ENCODE measurements at regions not wholly inside any gene's neighbourhood (a gene's known extent, or its start where the extent isn't known, plus 50 kb on each side); places are given as distances from the start of the nearest gene placed in this dataset.

DNA sequence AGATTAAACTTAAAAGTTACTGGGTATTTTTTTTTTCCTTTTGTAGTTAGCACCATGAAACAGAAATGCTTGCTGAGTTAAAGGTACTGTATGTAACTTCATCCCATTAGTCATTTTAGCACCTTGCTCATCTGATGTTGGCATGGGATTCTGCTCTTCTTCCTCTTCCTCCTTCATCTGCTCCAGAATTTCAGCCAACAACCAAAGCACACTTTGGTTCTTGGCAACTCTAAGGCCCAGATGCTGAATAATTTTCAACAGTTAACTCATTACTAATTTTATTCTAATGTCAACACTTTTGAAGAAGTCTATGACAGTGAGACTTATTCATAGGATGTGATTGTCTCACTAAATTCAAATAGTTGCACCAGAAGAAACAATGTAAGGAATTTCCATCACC lies 359.2 kb downstream of the KCTD12 start:
- Histone ChIP-seq H2AFZ (ENCODE audit: low read length) (no peak overlapping the region), H4K20me1 (ENCODE audit: control insufficient read depth, insufficient read depth, insufficient read length) (no peaks in the 10 kb centered on the region), H3K9ac (ENCODE audit: extremely low read depth, insufficient read length, low read length) (no peak overlapping the region), H3T11ph (ENCODE audit: low read length) (no peak overlapping the region), H3K4me2 (ENCODE audit: insufficient read depth, insufficient read length, low read length) (no peak overlapping the region), H3K27ac (ENCODE audit: insufficient read length, low read depth, low read length) (no peak overlapping the region), H3K56ac (ENCODE audit: insufficient read length, low read depth, low read length) (no peak overlapping the region), H3K27me3 (ENCODE audit: insufficient read depth, low read length) (no peaks in the 10 kb centered on the region), H2AK5ac (ENCODE audit: insufficient read length, low read length) (no peak overlapping the region), H3K4ac (ENCODE audit: low read depth, low read length) (no peak overlapping the region), H2BK15ac (ENCODE audit: low read depth, low read length) (no peak overlapping the region), H2BK120ac (ENCODE audit: low read depth, low read length, poor library complexity, severe bottlenecking) (no peak overlapping the region), H3K79me1 (ENCODE audit: insufficient read depth, low read depth, low read length, poor library complexity, severe bottlenecking) (no peaks in the 10 kb centered on the region), H2BK20ac (ENCODE audit: low read depth, low read length, poor library complexity, severe bottlenecking) (no peak overlapping the region), H2BK12ac (ENCODE audit: insufficient read length, low read depth, low read length) (no peak overlapping the region), H4K91ac (ENCODE audit: insufficient read length, low read depth, low read length) (no peak overlapping the region), H3K23ac (ENCODE audit: insufficient read length, low read depth, low read length) (no peak overlapping the region), H3K4me1 (ENCODE audit: insufficient read depth, low read length) (no peaks in the 10 kb centered on the region; the same call in 1 of the 2 replicates), H2BK5ac (ENCODE audit: insufficient read length, low read length) (no peak overlapping the region), H3K23me2 (ENCODE audit: insufficient read length, low read depth, low read length, poor library complexity, severe bottlenecking) (no peaks in the 10 kb centered on the region), H3K9me3 (ENCODE audit: control insufficient read depth, low read depth, low read length) (no peaks in the 10 kb centered on the region), H3K79me2 (ENCODE audit: insufficient read depth, low read length) (no peaks in the 10 kb centered on the region), H3K14ac (ENCODE audit: insufficient read depth, low read length) (no peak overlapping the region), H3K18ac (ENCODE audit: insufficient read length, low read depth, low read length) (no peak overlapping the region), H4K5ac (ENCODE audit: insufficient read length, low read depth, low read length) (no peak overlapping the region), H4K8ac (replicated peaks; ENCODE audit: insufficient read length, low read depth, low read length) (no peak overlapping the region)
- Mint-ChIP-seq H3K36me3 (ENCODE audit: insufficient read depth in 1 of 3, low read depth in 3 of 3) (no peaks in the 10 kb centered on the region; a peak in 1 of 7 replicates), H3K27me3 (ENCODE audit: low read depth) (no peaks in the 10 kb centered on the region), H3K4me1 (peaks cover 3 to 10% of the 10 kb centered on the region in 2 experiments; a peak in 3 of 4 replicates), H3K9me3 (no peaks in the 10 kb centered on the region), H3K27ac (no peak overlapping the region), H3K4me3 (no peak overlapping the region)
- DNase-seq = no peak
- TF ChIP-seq, protein P1, sequence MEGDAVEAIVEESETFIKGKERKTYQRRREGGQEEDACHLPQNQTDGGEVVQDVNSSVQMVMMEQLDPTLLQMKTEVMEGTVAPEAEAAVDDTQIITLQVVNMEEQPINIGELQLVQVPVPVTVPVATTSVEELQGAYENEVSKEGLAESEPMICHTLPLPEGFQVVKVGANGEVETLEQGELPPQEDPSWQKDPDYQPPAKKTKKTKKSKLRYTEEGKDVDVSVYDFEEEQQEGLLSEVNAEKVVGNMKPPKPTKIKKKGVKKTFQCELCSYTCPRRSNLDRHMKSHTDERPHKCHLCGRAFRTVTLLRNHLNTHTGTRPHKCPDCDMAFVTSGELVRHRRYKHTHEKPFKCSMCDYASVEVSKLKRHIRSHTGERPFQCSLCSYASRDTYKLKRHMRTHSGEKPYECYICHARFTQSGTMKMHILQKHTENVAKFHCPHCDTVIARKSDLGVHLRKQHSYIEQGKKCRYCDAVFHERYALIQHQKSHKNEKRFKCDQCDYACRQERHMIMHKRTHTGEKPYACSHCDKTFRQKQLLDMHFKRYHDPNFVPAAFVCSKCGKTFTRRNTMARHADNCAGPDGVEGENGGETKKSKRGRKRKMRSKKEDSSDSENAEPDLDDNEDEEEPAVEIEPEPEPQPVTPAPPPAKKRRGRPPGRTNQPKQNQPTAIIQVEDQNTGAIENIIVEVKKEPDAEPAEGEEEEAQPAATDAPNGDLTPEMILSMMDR (conservative IDR thresholded peaks at IDR 0.05) = no peak
